Thoracic aorta (tissue), 2 donors: ENCODE measurements at regions not wholly inside any gene's neighbourhood (a gene's known extent, or its start where the extent isn't known, plus 50 kb on each side); places are given as distances from the start of the nearest gene placed in this dataset.

Source experiments
- ATAC-seq: fragments of 150-250 bp; one replicate; pipeline ENCODE4 v1.8.0; 2017; ENCODE audit warnings: low read depth; ENCODE audit not compliant: insufficient number of reproducible peaks, low FRiP score
- DNase-seq: peaks from one replicate; pipeline ENCODE4 v3.0.0-alpha.2; 2020; ENCODE audit warnings: low spot score
- H3K27ac ChIP-seq, 2 donors: fragments of 200-600 bp; sonication (generic); 1 replicate in 1 of 2; 2 replicates in 1 of 2; pipeline ENCODE4 v1.5.1; 2016; ENCODE audit warnings: mild to moderate bottlenecking in 2 of 2, moderate library complexity in 2 of 2
- H3K27me3 ChIP-seq: fragments of 200-600 bp; sonication (generic); replicated peaks from 2 replicates; pipeline ENCODE4 v1.6.0; 2016; ENCODE audit warnings: mild to moderate bottlenecking; ENCODE audit not compliant: insufficient read depth
- H3K36me3 ChIP-seq: fragments of 200-600 bp; sonication (generic); one replicate; pipeline ENCODE4 v1.5.1; 2016
- H3K4me1 ChIP-seq, 2 donors: fragments of 200-600 bp; sonication (generic); 1 replicate in 1 of 2; 2 replicates in 1 of 2; pipeline versions ENCODE4 v1.5.1 to v1.6.0; 2016; ENCODE audit warnings: low read depth in 2 of 2, mild to moderate bottlenecking in 1 of 2; ENCODE audit not compliant: control insufficient read depth in 1 of 2
- H3K4me3 ChIP-seq: fragments of 200-600 bp; sonication (generic); 2 replicates; pipeline ENCODE4 v1.5.1; 2016; ENCODE audit warnings: mild to moderate bottlenecking
- H3K9me3 ChIP-seq: fragments of 200-600 bp; sonication (generic); 2 replicates; pipeline ENCODE4 v1.5.1; 2016
- CTCF ChIP-seq: fragments of 200-600 bp; sonication (generic); IDR thresholded peaks from one replicate; pipeline ENCODE4 v1.5.1; 2019; ENCODE audit warnings: antibody characterized with exemption

- TF ChIP-seq CTCF, result no peak
Observed at GRCh38 chr2:108154366-108155061, 85.3 kb upstream of the SULT1C3 start.

GRCh38 chr2:108161298-108161697 is 78.5 kb upstream of the SULT1C3 start:
- Histone ChIP-seq H3K4me1 (no peaks in the 10 kb centered on the region), H3K36me3 (no peaks in the 10 kb centered on the region), H3K27me3 (no peaks in the 10 kb centered on the region), H3K9me3 (no peaks in the 10 kb centered on the region), H3K4me3 (no peak overlapping the region), H3K27ac (no peak overlapping the region)
- no peak for TF ChIP-seq CTCF
- DNase-seq, result no peak
- ATAC-seq, result no peak

More at GRCh38 chr2:108154366-108155061, 85.3 kb upstream of the SULT1C3 start:
- Histone ChIP-seq H3K36me3 (no peaks in the 10 kb centered on the region), H3K4me3 (no peak overlapping the region), H3K9me3 (no peaks in the 10 kb centered on the region), H3K27ac (no peak overlapping the region), H3K4me1 (no peaks in the 10 kb centered on the region), H3K27me3 (no peaks in the 10 kb centered on the region)
- ATAC-seq (no peak), DNase-seq (no peak)

GRCh38 chr2:108164318-108164717 is 75.5 kb upstream of the SULT1C3 start:
- ATAC-seq (no peak), DNase-seq (no peak)
- no peak overlapping the region for H3K4me3 ChIP-seq
- no peaks in the 10 kb centered on the region for H3K27me3 ChIP-seq
- TF ChIP-seq CTCF, result no peak
- no peaks in the 10 kb centered on the region for H3K9me3 ChIP-seq
- no peaks in the 10 kb centered on the region for H3K4me1 ChIP-seq
- no peak overlapping the region for H3K27ac ChIP-seq
- no peaks in the 10 kb centered on the region for H3K36me3 ChIP-seq

GRCh38 chr2:108165729-108166128 is 74.0 kb upstream of the SULT1C3 start:
- no peak for TF ChIP-seq CTCF
- no peak overlapping the region for H3K4me3 ChIP-seq
- no peak overlapping the region for H3K27ac ChIP-seq
- ATAC-seq, result no peak
- no peaks in the 10 kb centered on the region for H3K27me3 ChIP-seq
- no peak for DNase-seq
- no peaks in the 10 kb centered on the region for H3K36me3 ChIP-seq
- no peaks in the 10 kb centered on the region for H3K4me1 ChIP-seq
- H3K9me3 ChIP-seq, result no peaks in the 10 kb centered on the region

- H3K27ac ChIP-seq, result no peak overlapping the region
- DNase-seq (no peak), ATAC-seq (no peak)
- H3K4me3 ChIP-seq, result no peak overlapping the region
- no peaks in the 10 kb centered on the region for H3K36me3 ChIP-seq
- no peak for TF ChIP-seq CTCF
- H3K4me1 ChIP-seq, result no peaks in the 10 kb centered on the region
- no peaks in the 10 kb centered on the region for H3K9me3 ChIP-seq
- no peaks in the 10 kb centered on the region for H3K27me3 ChIP-seq
Observed at GRCh38 chr2:108167699-108168098, 72.1 kb upstream of the SULT1C3 start.
